ENCODE measurements at regions not wholly inside any gene's neighbourhood (a gene's known extent, or its start where the extent isn't known, plus 50 kb on each side); places are given as distances from the start of the nearest gene placed in this dataset.

DNA sequence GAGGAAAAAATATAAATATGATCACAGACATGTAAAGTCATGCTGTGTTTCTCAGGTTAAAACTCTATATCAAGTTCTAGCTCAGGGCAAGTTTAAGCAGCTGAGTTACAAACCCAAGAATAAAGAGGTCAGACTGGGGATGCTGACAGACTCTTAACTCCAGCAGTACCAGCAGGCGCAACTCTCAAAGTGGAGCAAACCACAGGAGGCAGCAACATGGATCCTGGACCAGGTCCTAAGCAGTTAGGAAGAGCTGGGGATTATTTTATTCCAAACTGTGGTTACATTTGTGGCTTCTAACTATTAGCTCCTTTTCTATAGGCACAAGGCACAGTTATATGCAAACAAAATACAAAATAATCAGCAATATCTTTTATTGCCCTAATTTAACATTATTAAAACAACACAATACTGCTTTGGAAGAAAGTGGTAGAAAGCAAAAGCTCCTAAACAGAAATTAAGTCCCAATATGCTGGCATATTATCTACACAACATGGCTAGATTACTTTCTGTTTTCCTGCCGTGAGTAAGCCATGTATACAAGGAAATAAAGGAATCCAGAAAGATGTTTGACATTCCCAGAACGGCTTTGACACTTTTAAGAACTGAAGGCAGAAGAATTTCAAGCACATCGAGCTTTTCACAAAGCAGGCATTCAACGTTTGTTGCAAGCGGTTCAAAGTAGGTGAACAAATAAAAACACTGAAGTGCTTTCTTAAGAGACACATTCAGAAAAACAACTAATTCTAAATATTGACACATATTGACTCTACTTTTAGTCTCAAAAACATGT lies 378.8 kb upstream of the ZNF608 start:
- TF ChIP-seq, protein P1, sequence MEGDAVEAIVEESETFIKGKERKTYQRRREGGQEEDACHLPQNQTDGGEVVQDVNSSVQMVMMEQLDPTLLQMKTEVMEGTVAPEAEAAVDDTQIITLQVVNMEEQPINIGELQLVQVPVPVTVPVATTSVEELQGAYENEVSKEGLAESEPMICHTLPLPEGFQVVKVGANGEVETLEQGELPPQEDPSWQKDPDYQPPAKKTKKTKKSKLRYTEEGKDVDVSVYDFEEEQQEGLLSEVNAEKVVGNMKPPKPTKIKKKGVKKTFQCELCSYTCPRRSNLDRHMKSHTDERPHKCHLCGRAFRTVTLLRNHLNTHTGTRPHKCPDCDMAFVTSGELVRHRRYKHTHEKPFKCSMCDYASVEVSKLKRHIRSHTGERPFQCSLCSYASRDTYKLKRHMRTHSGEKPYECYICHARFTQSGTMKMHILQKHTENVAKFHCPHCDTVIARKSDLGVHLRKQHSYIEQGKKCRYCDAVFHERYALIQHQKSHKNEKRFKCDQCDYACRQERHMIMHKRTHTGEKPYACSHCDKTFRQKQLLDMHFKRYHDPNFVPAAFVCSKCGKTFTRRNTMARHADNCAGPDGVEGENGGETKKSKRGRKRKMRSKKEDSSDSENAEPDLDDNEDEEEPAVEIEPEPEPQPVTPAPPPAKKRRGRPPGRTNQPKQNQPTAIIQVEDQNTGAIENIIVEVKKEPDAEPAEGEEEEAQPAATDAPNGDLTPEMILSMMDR (IDR thresholded peaks at IDR 0.05), result no peak
- TF ChIP-seq POLR2A (IDR thresholded peaks at IDR 0.05), result no peak
